ENCODE measurements at regions not wholly inside any gene's neighbourhood (a gene's known extent, or its start where the extent isn't known, plus 50 kb on each side); places are given as distances from the start of the nearest gene placed in this dataset.

DNA sequence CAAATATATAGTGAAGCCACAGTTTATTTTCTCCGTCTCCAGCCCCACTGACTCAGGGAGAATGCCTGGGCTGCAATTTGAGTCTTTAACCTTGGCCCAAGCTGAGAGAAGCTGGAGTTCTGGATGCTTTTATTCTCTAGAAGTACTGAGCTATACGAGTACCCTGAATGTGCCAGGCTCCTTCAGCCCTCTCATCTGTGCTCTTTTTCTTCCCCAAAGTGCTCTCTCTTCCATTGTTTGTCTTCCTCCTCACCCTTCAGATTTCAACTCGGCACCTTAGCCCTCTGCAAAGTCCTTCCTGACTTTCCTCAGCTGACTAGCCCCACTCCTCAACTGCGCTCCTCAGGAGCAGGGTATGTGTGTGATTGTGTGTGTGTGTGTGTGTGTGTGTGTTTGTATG lies 75.6 kb upstream of the AGBL1 start:
- no peak for TF ChIP-seq CTCF (conservative IDR thresholded peaks at IDR 0.05 in 1 of 2, IDR thresholded peaks at IDR 0.05 in 1 of 2; ENCODE audit: low read depth in 1 of 2, low read length in 2 of 2)
- no peak for TF ChIP-seq EZH2 (IDR thresholded peaks at IDR 0.05; ENCODE audit: low read length, missing control alignments)
